HG02623 (cell line): ENCODE measurements at regions not wholly inside any gene's neighbourhood (a gene's known extent, or its start where the extent isn't known, plus 50 kb on each side); places are given as distances from the start of the nearest gene placed in this dataset.
"Not testable (repeated sequence)": the region's sequence is repeated elsewhere in the genome, so short reads cannot be mapped to it uniquely, and the experiment has no call there.

ENCODE experiments used
- ATAC-seq: cut with Tn5 transposase; IDR thresholded peaks from one replicate; pipeline ENCODE4 v1.9.1; 2021; ENCODE audit warnings: moderate library complexity; ENCODE audit not compliant: unreplicated experiment

GRCh38 chr2:137881711-137882110, 82.6 kb upstream of the HNMT start:
- ATAC-seq: no peak

GRCh38 chr2:137886083-137886831, 78.0 kb upstream of the HNMT start:
- no peak for ATAC-seq

GRCh38 chr2:137888845-137889244, 75.4 kb upstream of the HNMT start:
- no peak for ATAC-seq

- no peak for ATAC-seq
Measured at GRCh38 chr2:137892739-137893138, 71.5 kb upstream of the HNMT start.

- no peak for ATAC-seq
Measured at GRCh38 chr2:137893145-137893544, 71.1 kb upstream of the HNMT start.

GRCh38 chr2:137896467-137896866, 67.8 kb upstream of the HNMT start:
- ATAC-seq: no peak

- ATAC-seq: no peak
Measured at GRCh38 chr2:137897082-137897481, 67.2 kb upstream of the HNMT start.

GRCh38 chr2:137900421-137901141, 63.7 kb upstream of the HNMT start:
- ATAC-seq: no peak

- no peak for ATAC-seq
Measured at GRCh38 chr2:137910641-137911040, 53.6 kb upstream of the HNMT start.

- no peak for ATAC-seq
Measured at GRCh38 chr2:137912371-137912770, 51.9 kb upstream of the HNMT start.

GRCh38 chr2:137913169-137913568, 51.1 kb upstream of the HNMT start:
- ATAC-seq: no peak

GRCh38 chr2:137913648-137914047, 50.6 kb upstream of the HNMT start:
- ATAC-seq: not testable (repeated sequence)
